ENCODE measurements at regions not wholly inside any gene's neighbourhood (a gene's known extent, or its start where the extent isn't known, plus 50 kb on each side); places are given as distances from the start of the nearest gene placed in this dataset.

DNA sequence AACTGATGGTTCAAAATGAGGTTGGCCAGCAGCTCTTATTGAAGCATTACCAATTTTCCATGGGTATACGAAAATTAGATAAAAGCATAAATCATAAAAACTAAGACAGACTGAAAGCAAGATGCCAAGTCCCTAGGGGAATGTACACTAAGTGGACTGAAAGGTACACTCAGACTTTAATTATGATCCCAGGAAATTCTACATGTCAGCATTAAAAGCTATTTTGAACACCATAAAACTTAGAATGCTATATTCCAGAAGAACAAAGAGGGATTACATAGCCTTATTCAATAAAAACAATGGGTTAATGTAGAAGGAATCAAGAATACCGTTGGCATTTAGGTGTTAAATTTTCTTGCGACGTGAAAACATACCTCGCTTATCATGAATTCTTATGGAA lies 558.5 kb downstream of the LRRIQ3 start:
- TF ChIP-seq EZH2 (IDR thresholded peaks at IDR 0.05; ENCODE audit: borderline replicate concordance, low read length), result no peak
- TF ChIP-seq, protein P1, sequence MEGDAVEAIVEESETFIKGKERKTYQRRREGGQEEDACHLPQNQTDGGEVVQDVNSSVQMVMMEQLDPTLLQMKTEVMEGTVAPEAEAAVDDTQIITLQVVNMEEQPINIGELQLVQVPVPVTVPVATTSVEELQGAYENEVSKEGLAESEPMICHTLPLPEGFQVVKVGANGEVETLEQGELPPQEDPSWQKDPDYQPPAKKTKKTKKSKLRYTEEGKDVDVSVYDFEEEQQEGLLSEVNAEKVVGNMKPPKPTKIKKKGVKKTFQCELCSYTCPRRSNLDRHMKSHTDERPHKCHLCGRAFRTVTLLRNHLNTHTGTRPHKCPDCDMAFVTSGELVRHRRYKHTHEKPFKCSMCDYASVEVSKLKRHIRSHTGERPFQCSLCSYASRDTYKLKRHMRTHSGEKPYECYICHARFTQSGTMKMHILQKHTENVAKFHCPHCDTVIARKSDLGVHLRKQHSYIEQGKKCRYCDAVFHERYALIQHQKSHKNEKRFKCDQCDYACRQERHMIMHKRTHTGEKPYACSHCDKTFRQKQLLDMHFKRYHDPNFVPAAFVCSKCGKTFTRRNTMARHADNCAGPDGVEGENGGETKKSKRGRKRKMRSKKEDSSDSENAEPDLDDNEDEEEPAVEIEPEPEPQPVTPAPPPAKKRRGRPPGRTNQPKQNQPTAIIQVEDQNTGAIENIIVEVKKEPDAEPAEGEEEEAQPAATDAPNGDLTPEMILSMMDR (IDR thresholded peaks at IDR 0.05; ENCODE audit: low read length), result no peak

Data from OCI-LY1 (cell line).